Adrenal gland (tissue), 5 donors: ENCODE measurements at regions not wholly inside any gene's neighbourhood (a gene's known extent, or its start where the extent isn't known, plus 50 kb on each side); places are given as distances from the start of the nearest gene placed in this dataset.

Source experiments
- POLR2A ChIP-seq, 2 donors: fragments of 450-650 bp; IDR thresholded peaks; one replicate each; pipeline ENCODE4 v1.6.1; 2017; ENCODE audit warnings: antibody characterized with exemption in 2 of 2, mild to moderate bottlenecking in 2 of 2, moderate library complexity in 1 of 2
- TF ChIP-seq, protein P1 (sequence below), 6 experiments: fragments of 450-650 bp in 4 of 6; fragments of 200-600 bp in 2 of 6; sonication (generic) in 1 of 6; IDR thresholded peaks; 1 replicate in 5 of 6; 2 replicates in 1 of 6; pipeline versions ENCODE4 v1.5.1 to v1.8.0; 2016 to 2021; ENCODE audit warnings: antibody characterized with exemption in 6 of 6, mild to moderate bottlenecking in 2 of 6, moderate library complexity in 1 of 6
- donor health status: DM: no; HTN: no; CAD: no.

DNA sequence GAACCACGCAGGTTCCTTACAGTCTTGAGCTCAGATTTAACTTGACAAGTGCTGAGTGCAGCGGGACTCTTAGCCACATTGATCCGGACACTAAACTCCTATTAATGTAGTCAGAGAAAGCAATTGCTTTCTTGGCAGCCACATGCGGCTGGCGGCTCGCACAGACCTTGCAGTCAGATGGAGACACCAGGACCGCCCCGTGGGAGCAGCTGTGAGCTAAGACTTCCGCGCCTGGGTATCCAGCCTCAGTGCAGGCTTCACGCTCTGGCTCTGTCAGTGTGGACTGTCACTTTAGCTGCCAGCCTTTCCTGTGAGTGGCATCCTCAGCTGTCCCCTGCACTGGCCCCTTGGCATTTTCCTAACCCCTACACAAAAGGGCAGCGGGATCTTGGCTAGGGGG is 80.9 kb upstream of the NLRP1 start:
- TF ChIP-seq, protein P1, sequence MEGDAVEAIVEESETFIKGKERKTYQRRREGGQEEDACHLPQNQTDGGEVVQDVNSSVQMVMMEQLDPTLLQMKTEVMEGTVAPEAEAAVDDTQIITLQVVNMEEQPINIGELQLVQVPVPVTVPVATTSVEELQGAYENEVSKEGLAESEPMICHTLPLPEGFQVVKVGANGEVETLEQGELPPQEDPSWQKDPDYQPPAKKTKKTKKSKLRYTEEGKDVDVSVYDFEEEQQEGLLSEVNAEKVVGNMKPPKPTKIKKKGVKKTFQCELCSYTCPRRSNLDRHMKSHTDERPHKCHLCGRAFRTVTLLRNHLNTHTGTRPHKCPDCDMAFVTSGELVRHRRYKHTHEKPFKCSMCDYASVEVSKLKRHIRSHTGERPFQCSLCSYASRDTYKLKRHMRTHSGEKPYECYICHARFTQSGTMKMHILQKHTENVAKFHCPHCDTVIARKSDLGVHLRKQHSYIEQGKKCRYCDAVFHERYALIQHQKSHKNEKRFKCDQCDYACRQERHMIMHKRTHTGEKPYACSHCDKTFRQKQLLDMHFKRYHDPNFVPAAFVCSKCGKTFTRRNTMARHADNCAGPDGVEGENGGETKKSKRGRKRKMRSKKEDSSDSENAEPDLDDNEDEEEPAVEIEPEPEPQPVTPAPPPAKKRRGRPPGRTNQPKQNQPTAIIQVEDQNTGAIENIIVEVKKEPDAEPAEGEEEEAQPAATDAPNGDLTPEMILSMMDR (IDR thresholded peaks at IDR 0.05) = no peak
- no peak for TF ChIP-seq POLR2A (IDR thresholded peaks at IDR 0.05)
